ENCODE measurements at regions not wholly inside any gene's neighbourhood (a gene's known extent, or its start where the extent isn't known, plus 50 kb on each side); places are given as distances from the start of the nearest gene placed in this dataset.

DNA sequence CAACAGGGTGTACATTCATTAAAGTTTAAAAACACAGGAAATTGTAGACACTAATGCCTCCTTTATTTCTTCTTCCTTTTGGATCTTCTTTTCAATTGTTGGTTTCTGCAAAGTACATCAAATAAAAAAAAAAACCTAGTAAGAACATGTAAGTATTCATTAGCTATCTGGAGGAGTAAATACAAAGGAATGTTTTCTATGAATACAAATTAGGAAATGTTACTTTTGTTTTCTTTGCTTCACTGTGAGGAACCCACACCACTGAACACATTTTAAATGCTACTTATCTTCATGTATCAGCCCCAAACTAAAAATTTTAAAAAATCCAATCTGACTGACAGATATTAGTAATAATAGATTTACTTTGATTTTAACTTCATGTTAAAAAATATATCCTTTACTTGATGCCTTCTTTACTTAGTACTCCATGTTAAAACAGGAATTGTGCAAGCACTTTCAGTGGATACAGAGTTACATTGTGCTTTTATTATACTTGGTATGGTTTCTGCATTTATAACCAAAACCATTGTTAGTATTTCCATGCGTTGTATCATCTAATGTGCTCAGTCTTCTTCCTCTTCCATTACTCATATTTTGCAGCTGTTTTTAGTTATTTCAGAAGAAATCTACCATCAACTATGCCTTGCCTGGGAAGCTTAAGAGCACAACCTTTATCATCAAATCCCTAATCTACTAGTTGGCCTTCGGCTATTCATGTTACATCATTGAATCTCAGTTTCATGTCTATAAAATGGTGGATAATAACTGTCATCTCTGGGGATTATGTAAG lies 236.9 kb upstream of the DPYD start:
- no peaks in the 10 kb centered on the region for H3K36me3 ChIP-seq
- DNase-seq (ENCODE audit: low read depth in 1 of 2, low spot score in 1 of 2) = peak in 1 of 2 donors; percentile 28
- H3K27me3 ChIP-seq = no peaks in the 10 kb centered on the region
- H3K27ac ChIP-seq = no peak overlapping the region
- H3K9me3 ChIP-seq (ENCODE audit: low read depth) = no peaks in the 10 kb centered on the region
- no peak overlapping the region for H3K4me3 ChIP-seq
- no peaks in the 10 kb centered on the region for H3K4me1 ChIP-seq (ENCODE audit: low read depth)
- TF ChIP-seq, protein P1, sequence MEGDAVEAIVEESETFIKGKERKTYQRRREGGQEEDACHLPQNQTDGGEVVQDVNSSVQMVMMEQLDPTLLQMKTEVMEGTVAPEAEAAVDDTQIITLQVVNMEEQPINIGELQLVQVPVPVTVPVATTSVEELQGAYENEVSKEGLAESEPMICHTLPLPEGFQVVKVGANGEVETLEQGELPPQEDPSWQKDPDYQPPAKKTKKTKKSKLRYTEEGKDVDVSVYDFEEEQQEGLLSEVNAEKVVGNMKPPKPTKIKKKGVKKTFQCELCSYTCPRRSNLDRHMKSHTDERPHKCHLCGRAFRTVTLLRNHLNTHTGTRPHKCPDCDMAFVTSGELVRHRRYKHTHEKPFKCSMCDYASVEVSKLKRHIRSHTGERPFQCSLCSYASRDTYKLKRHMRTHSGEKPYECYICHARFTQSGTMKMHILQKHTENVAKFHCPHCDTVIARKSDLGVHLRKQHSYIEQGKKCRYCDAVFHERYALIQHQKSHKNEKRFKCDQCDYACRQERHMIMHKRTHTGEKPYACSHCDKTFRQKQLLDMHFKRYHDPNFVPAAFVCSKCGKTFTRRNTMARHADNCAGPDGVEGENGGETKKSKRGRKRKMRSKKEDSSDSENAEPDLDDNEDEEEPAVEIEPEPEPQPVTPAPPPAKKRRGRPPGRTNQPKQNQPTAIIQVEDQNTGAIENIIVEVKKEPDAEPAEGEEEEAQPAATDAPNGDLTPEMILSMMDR (IDR thresholded peaks at IDR 0.05; ENCODE audit: low read depth, low read length) = no peak

DNA sequence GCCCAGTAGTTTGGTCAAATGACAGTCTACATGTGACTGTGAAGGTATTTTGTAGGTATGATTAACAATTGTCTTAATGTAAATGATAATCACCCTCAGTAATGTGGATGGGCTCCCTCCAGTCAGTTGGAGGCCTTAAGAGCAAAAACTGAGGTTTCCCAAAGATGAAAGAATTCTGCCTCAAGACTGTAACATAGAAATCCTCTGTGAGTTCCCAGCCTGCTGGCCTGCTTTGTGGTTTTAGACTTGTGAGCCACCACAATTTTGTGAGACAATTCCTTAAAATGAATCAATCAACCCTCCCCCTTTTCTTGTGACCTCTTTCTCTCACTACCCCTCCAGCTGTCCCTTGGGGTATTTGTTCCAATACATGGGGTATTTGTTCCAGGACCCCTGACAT lies 226.4 kb upstream of the DPYD start:
- Histone ChIP-seq H3K9me3 (ENCODE audit: low read depth) (no peaks in the 10 kb centered on the region), H3K27me3 (no peaks in the 10 kb centered on the region), H3K36me3 (no peaks in the 10 kb centered on the region), H3K27ac (no peak overlapping the region), H3K4me1 (ENCODE audit: low read depth) (no peaks in the 10 kb centered on the region), H3K4me3 (no peak overlapping the region)
- DNase-seq (ENCODE audit: low read depth in 1 of 2, low spot score in 1 of 2) = no peak
- TF ChIP-seq, protein P1 (IDR thresholded peaks at IDR 0.05; ENCODE audit: low read depth, low read length) = no peak

DNA sequence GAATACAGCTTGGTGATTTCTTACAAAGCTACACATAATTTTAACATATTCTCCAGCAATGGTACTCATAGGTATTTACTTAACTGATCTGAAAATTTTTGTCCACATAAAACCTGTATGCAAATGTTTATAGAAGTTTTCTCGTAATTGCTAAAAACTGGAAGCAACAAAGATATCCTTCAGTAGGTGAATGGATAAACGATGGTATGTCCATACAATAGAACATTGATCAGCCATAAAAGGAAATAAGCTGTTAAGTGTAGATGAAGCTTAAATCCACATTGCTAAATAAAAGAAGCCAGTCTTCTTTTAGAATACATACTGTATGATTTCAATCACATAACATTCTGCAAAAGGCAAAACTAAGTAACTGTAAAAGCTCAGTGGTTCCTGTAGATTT lies 224.8 kb upstream of the DPYD start:
- H3K36me3 ChIP-seq = no peaks in the 10 kb centered on the region
- H3K4me3 ChIP-seq = no peak overlapping the region
- H3K4me1 ChIP-seq (ENCODE audit: low read depth) = no peaks in the 10 kb centered on the region
- TF ChIP-seq, protein P1 (IDR thresholded peaks at IDR 0.05; ENCODE audit: low read depth, low read length) = no peak
- H3K27ac ChIP-seq = no peak overlapping the region
- no peaks in the 10 kb centered on the region for H3K9me3 ChIP-seq (ENCODE audit: low read depth)
- DNase-seq (ENCODE audit: low read depth in 1 of 2, low spot score in 1 of 2) = no peak
- H3K27me3 ChIP-seq = no peaks in the 10 kb centered on the region

DNA sequence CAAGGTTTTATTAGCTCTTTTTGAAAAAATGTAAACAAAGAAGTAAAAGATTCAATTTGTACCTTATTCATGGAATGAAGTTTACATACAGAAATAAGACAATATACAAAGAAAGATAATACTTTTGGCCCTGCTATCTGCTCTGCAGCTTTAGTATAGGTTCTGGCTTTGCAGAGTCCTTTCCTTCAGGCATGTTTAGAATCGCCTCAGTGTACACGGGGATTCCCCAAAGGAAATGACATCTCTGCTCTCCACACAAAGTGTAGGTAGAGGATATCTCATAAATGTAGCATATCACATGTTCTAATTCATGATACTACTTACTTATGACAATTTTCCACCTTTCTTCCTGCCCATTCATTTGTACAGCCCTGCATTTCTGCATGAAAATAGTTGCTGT lies 222.6 kb upstream of the DPYD start:
- no peaks in the 10 kb centered on the region for H3K4me1 ChIP-seq (ENCODE audit: low read depth)
- no peak for DNase-seq (ENCODE audit: low read depth in 1 of 2, low spot score in 1 of 2)
- no peak overlapping the region for H3K4me3 ChIP-seq
- no peak overlapping the region for H3K27ac ChIP-seq
- no peaks in the 10 kb centered on the region for H3K27me3 ChIP-seq
- TF ChIP-seq, protein P1 (IDR thresholded peaks at IDR 0.05; ENCODE audit: low read depth, low read length) = no peak
- no peaks in the 10 kb centered on the region for H3K36me3 ChIP-seq
- H3K9me3 ChIP-seq (ENCODE audit: low read depth) = no peaks in the 10 kb centered on the region

DNA sequence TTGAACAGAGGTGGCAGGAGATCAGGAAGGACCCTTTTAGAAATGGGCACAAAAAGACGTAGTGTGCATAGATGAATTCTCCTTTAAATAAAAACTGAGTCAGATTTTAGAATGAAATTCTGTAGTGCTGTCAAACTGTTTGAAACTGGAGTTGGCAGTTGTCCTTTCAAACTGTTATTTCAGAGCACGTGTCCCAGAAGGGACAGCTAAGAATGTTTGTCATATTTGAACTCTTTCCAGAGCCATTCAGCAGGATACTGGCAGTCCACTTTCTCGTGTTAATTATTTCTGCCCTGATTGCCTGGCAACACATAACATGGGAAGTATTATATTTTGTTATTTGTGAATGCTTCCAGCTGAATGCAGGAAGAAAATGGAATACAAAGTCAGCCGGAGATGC lies 212.3 kb upstream of the DPYD start:
- no peak for DNase-seq (ENCODE audit: low read depth in 1 of 2, low spot score in 1 of 2)
- no peaks in the 10 kb centered on the region for H3K27me3 ChIP-seq

More for the DNA sequence above, 212.3 kb upstream of the DPYD start:
- TF ChIP-seq, protein P1 (IDR thresholded peaks at IDR 0.05; ENCODE audit: low read depth, low read length) = no peak
- Histone ChIP-seq H3K4me3 (no peak overlapping the region), H3K4me1 (ENCODE audit: low read depth) (no peaks in the 10 kb centered on the region), H3K9me3 (ENCODE audit: low read depth) (no peaks in the 10 kb centered on the region), H3K36me3 (no peaks in the 10 kb centered on the region), H3K27ac (no peak overlapping the region)

Data from cardiac muscle cell (in vitro differentiated cells and primary cell).